H4 (cell line): ENCODE measurements at regions not wholly inside any gene's neighbourhood (a gene's known extent, or its start where the extent isn't known, plus 50 kb on each side); places are given as distances from the start of the nearest gene placed in this dataset.
"Not testable (repeated sequence)": the region's sequence is repeated elsewhere in the genome, so short reads cannot be mapped to it uniquely, and the experiment has no call there.

ENCODE experiments used
- DNase-seq: peaks from one replicate; pipeline ENCODE4 v3.0.0-alpha.2; 2015; ENCODE audit warnings: low spot score

- DNase-seq: no peak
Observed at GRCh38 chr6:6940031-6941025, 167.4 kb upstream of the RREB1 start.

GRCh38 chr6:6941201-6941600 lies 166.6 kb upstream of the RREB1 start:
- no peak for DNase-seq

- DNase-seq: no peak
Observed at GRCh38 chr6:6942091-6942490, 165.7 kb upstream of the RREB1 start.

GRCh38 chr6:6942831-6943230 lies 164.9 kb upstream of the RREB1 start:
- peak; percentile 73 for DNase-seq

GRCh38 chr6:6943421-6943820 lies 164.3 kb upstream of the RREB1 start:
- DNase-seq: no peak

GRCh38 chr6:6946206-6947155 lies 161.3 kb upstream of the RREB1 start:
- no peak for DNase-seq

- no peak for DNase-seq
Observed at GRCh38 chr6:6950373-6951145, 157.2 kb upstream of the RREB1 start.

GRCh38 chr6:6951355-6951754 lies 156.4 kb upstream of the RREB1 start:
- DNase-seq: no peak

GRCh38 chr6:6952484-6952883 lies 155.3 kb upstream of the RREB1 start:
- DNase-seq: no peak

- DNase-seq: not testable (repeated sequence)
Observed at GRCh38 chr6:6952927-6953326, 154.8 kb upstream of the RREB1 start.

GRCh38 chr6:6960571-6961251 lies 147.1 kb upstream of the RREB1 start:
- no peak for DNase-seq

- no peak for DNase-seq
Observed at GRCh38 chr6:6962086-6962485, 145.7 kb upstream of the RREB1 start.

- no peak for DNase-seq
Observed at GRCh38 chr6:6962699-6963098, 145.1 kb upstream of the RREB1 start.

GRCh38 chr6:6963390-6963789 lies 144.4 kb upstream of the RREB1 start:
- DNase-seq: not testable (repeated sequence)

GRCh38 chr6:6964675-6965074 lies 143.1 kb upstream of the RREB1 start:
- no peak for DNase-seq

- DNase-seq: no peak
Observed at GRCh38 chr6:6966127-6966526, 141.6 kb upstream of the RREB1 start.

- DNase-seq: no peak
Observed at GRCh38 chr6:6966569-6966968, 141.2 kb upstream of the RREB1 start.

GRCh38 chr6:6968357-6968730 lies 139.4 kb upstream of the RREB1 start:
- no peak for DNase-seq

GRCh38 chr6:6968731-6969552 lies 138.8 kb upstream of the RREB1 start:
- no peak for DNase-seq

- DNase-seq: peak; percentile 24
Observed at GRCh38 chr6:6969761-6970223, 138.0 kb upstream of the RREB1 start.
